ENCODE measurements at regions not wholly inside any gene's neighbourhood (a gene's known extent, or its start where the extent isn't known, plus 50 kb on each side); places are given as distances from the start of the nearest gene placed in this dataset.

GRCh38 chr13:66139250-66139649 is 1090.9 kb downstream of the PCDH9 start:
- DNase-seq (ENCODE audit: low read depth): no peak
- in situ Hi-C loops (cut with HindIII; ENCODE audit: low sequenced_read_pairs): no loop called here
- TF ChIP-seq, protein P1, sequence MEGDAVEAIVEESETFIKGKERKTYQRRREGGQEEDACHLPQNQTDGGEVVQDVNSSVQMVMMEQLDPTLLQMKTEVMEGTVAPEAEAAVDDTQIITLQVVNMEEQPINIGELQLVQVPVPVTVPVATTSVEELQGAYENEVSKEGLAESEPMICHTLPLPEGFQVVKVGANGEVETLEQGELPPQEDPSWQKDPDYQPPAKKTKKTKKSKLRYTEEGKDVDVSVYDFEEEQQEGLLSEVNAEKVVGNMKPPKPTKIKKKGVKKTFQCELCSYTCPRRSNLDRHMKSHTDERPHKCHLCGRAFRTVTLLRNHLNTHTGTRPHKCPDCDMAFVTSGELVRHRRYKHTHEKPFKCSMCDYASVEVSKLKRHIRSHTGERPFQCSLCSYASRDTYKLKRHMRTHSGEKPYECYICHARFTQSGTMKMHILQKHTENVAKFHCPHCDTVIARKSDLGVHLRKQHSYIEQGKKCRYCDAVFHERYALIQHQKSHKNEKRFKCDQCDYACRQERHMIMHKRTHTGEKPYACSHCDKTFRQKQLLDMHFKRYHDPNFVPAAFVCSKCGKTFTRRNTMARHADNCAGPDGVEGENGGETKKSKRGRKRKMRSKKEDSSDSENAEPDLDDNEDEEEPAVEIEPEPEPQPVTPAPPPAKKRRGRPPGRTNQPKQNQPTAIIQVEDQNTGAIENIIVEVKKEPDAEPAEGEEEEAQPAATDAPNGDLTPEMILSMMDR (IDR thresholded peaks at IDR 0.05; ENCODE audit: low read depth, low read length, missing control alignments): no peak
- no peak overlapping the region for H3K4me3 ChIP-seq (ENCODE audit: low read depth, low read length)

GRCh38 chr13:66138172-66138811 is 1091.8 kb downstream of the PCDH9 start:
- in situ Hi-C loops (cut with HindIII; ENCODE audit: low sequenced_read_pairs): no loop called here
- no peak overlapping the region for H3K4me3 ChIP-seq (ENCODE audit: low read depth, low read length)
- TF ChIP-seq, protein P1 (IDR thresholded peaks at IDR 0.05; ENCODE audit: low read depth, low read length, missing control alignments): no peak
- DNase-seq (ENCODE audit: low read depth): no peak

GRCh38 chr13:66137384-66137783 is 1092.8 kb downstream of the PCDH9 start:
- no peak for DNase-seq (ENCODE audit: low read depth)
- in situ Hi-C loops (cut with HindIII; ENCODE audit: low sequenced_read_pairs): no loop called here
- no peak overlapping the region for H3K4me3 ChIP-seq (ENCODE audit: low read depth, low read length)
- TF ChIP-seq, protein P1 (IDR thresholded peaks at IDR 0.05; ENCODE audit: low read depth, low read length, missing control alignments): no peak

- TF ChIP-seq, protein P1 (IDR thresholded peaks at IDR 0.05; ENCODE audit: low read depth, low read length, missing control alignments): no peak
- no peak overlapping the region for H3K4me3 ChIP-seq (ENCODE audit: low read depth, low read length)
- DNase-seq (ENCODE audit: low read depth): no peak
- in situ Hi-C loops (cut with HindIII; ENCODE audit: low sequenced_read_pairs): no loop called here
Observed at GRCh38 chr13:66128692-66129269, 1101.4 kb downstream of the PCDH9 start.

DNA sequence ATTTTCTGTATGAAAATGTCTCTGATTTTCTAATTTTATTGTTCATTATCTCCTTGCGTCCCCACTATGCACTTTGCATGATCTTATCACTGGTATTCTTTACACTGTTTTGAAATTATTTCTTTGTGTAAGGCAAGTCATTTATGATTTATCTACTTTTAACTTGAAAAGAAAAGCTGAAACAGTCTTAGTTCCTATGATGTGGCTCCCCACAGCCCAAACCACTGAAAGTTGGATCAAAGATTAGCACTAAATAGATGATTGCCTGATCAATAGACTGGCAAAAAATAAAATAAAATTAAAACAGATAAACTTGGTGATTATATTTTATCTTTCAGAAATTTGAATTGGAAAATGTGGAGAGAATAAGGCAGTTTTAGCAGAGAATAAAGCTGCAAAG is 1101.9 kb downstream of the PCDH9 start:
- no peak for DNase-seq (ENCODE audit: low read depth)

GRCh38 chr13:66117563-66117962 is 1112.6 kb downstream of the PCDH9 start:
- no peak for DNase-seq (ENCODE audit: low read depth)
- no peak overlapping the region for H3K4me3 ChIP-seq (ENCODE audit: low read depth, low read length)
- in situ Hi-C loops (cut with HindIII; ENCODE audit: low sequenced_read_pairs): no loop called here
- TF ChIP-seq, protein P1 (IDR thresholded peaks at IDR 0.05; ENCODE audit: low read depth, low read length, missing control alignments): no peak

More for the DNA sequence above, 1101.9 kb downstream of the PCDH9 start:
- TF ChIP-seq, protein P1 (IDR thresholded peaks at IDR 0.05; ENCODE audit: low read depth, low read length, missing control alignments): no peak
- in situ Hi-C loops (cut with HindIII; ENCODE audit: low sequenced_read_pairs): no loop called here
- no peak overlapping the region for H3K4me3 ChIP-seq (ENCODE audit: low read depth, low read length)
